Frontal cortex (tissue), 3 donors: ENCODE measurements at regions not wholly inside any gene's neighbourhood (a gene's known extent, or its start where the extent isn't known, plus 50 kb on each side); places are given as distances from the start of the nearest gene placed in this dataset.

Experiments used
- DNase-seq, 2 donors: peaks; one replicate each; pipeline ENCODE4 v3.0.0; 2012; ENCODE audit warnings: low spot score in 2 of 2
- FAIRE-seq: peaks from 2 replicates; lab custom pipeline; 2012; peaks lifted over from hg19 to GRCh38; lab: Jason Lieb, UNC
- donor health status: control.
- donor health status: control.
- donor health status: control.

- no peak for FAIRE-seq
- DNase-seq, result no peak
Measured at GRCh38 chr13:111411151-111411858, 90.9 kb downstream of the TEX29 start.

DNA sequence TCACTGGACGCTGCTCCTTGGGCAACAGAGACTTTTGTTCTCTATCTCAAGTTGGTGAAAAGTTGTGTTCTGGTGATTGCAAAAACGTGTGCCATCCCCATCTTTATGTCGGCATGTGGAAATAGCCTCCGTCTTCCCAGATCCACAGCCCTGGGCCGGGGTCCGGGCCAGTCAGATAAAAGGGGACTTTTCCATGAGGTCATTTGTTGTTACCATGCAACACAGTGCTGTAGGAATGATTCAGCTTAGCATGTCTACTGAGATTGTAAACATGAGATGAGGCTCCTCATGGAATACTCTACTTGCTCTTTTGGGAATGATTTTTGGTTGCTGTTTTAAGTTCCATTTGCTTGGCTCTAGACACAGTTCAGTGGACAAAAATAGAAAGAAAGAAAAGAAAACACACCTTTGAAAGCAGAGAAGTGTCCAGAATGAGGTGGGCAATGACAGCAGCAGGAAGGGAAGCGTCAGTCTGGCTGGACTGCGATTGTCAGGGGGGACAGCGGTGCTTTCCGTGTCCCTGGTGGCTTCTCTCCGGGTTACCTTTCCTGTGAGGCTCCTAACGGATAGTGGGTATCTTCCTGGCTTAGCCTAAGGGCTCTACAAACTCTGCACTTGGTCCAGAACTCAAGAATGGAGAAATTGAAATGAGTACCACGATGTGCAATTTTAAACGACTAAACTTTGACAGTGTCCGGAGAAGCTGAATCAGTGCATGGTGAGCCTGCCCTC, 91.6 kb downstream of the TEX29 start:
- no peak for DNase-seq
- no peak for FAIRE-seq

- DNase-seq (no peak), FAIRE-seq (no peak)
Measured at GRCh38 chr13:111413407-111414187, 93.2 kb downstream of the TEX29 start.

GRCh38 chr13:111414341-111414740, 93.9 kb downstream of the TEX29 start:
- FAIRE-seq, result no peak
- no peak for DNase-seq

DNA sequence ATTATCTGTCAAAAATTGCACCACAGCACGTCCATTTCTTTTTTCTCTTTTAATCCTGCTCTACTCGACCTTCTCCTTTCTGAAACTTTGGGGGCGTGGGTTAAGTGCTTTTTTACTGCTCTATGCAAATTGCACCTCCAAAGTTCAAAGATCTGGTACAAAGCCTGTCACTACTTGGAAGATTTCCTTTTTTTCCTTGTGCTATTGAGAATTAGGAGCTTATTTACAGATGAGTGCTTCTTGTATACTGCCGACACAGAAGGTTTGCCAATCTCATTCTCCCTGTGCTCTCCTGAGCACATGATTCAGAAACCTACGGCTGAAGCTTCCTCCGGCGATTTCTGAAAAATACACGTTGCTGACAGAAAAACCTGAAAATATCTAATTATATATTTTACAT, 94.8 kb downstream of the TEX29 start:
- FAIRE-seq (no peak), DNase-seq (no peak)

DNA sequence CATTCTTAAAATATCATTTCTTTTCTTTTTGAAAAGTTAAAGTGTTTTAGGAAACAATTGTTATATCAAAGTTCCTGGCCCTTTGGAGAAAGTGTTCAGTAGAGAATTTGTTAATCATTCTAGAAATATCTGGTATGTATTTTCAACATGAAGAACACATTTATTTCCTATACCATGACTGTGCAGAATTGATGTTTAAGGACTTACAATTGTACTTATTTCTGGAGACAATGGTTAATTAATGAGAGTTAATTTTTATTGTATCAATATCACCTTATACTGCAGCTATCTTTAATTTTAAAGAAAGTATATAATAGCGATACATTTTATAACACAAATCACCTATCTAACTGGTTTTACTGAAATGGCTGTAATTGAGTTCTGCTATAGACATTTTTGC, 95.3 kb downstream of the TEX29 start:
- DNase-seq (no peak), FAIRE-seq (peak; percentile 64)

- DNase-seq (no peak), FAIRE-seq (no peak)
Measured at GRCh38 chr13:111418101-111418500, 97.7 kb downstream of the TEX29 start.

- FAIRE-seq (no peak), DNase-seq (no peak)
Measured at GRCh38 chr13:111420113-111420876, 99.9 kb downstream of the TEX29 start.

GRCh38 chr13:111421216-111421615, 100.8 kb downstream of the TEX29 start:
- no peak for DNase-seq
- no peak for FAIRE-seq

- no peak for FAIRE-seq
- no peak for DNase-seq
Measured at GRCh38 chr13:111422348-111422747, 101.9 kb downstream of the TEX29 start.

GRCh38 chr13:111423168-111423785, 102.8 kb downstream of the TEX29 start:
- DNase-seq, result no peak
- FAIRE-seq, result no peak

- no peak for DNase-seq
- no peak for FAIRE-seq
Measured at GRCh38 chr13:111424134-111424533, 103.7 kb downstream of the TEX29 start.

GRCh38 chr13:111425326-111425725, 104.9 kb downstream of the TEX29 start:
- FAIRE-seq, result no peak

DNA sequence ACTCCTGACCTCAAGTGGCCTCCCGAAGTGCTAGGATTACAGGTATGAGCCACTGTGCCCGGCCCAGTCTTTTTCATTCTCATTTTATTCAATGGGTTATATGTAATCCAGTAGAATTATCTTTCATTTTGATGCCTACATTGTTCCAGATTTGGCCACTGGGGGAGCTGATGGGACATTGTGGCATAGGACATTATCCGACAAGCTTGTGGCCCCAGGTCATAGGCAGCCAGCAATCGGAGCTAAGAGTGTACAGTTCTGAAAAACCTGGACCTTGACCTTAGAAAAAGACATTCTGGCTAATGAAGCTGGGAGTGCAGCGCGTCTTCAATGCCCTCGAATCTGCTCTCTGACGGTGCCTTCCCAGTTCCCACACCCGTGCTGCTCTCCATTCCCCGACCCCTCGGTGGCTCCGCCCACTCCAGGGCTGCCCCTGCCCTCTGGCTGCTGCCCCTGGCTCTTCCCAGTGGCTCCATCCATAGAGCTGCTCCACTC, 108.7 kb downstream of the TEX29 start:
- peak in 1 of 2 donors; percentile 59 for DNase-seq
- no peak for FAIRE-seq

More at GRCh38 chr13:111425326-111425725, 104.9 kb downstream of the TEX29 start:
- DNase-seq, result no peak

GRCh38 chr13:111431206-111431605, 110.8 kb downstream of the TEX29 start:
- FAIRE-seq (no peak), DNase-seq (no peak)

DNA sequence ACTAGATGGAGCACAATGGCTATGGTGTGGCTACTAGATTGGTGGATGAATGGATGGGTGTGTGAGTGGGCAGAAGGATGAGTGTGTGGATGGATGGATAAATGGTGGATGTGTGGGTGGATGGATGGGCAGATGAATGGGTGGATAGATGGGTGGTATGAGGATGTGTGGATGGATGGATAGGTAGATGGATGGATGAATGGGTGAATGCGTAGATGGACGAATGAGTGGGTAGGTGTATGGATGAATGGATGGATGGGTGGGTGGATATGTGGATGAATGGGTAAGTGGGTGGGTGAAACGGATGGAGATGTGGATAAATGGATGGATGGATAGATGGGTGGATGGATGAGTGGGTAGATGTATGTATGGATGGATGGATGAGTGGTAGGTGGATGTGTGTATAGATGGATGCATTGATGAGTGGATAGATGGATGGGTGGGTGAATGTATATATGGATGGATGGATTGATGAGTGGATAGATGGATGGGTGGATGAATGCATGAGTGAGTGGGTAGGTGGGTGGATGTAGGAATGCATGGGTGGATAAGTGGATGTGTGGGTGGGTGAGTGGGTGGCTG, 114.2 kb downstream of the TEX29 start:
- no peak for FAIRE-seq
- DNase-seq, result no peak

- DNase-seq (no peak), FAIRE-seq (no peak)
Measured at GRCh38 chr13:111436446-111436845, 116.0 kb downstream of the TEX29 start.

DNA sequence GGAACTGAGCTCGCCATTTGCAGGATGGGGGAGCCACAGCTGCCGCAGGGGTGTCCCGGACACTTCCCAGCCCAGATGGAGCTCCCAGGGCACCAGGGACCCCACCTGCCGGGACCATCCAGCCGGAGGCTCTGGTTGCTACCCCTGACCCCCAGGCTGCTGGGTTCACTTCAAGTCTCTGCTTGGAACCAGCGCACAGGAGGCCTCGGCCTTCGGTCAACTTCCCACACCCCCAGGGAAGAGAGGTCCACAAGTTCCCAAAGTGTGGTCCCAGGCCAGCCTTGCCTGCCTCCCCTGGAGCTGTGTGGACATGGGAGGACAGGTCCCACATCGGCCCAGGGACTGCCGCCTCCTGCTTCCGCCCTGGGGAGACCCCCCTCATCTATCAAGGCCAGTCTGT, 117.0 kb downstream of the TEX29 start:
- no peak for FAIRE-seq

More for the DNA sequence above, 117.0 kb downstream of the TEX29 start:
- DNase-seq, result no peak
